GM19395 (cell line): ENCODE measurements at regions not wholly inside any gene's neighbourhood (a gene's known extent, or its start where the extent isn't known, plus 50 kb on each side); places are given as distances from the start of the nearest gene placed in this dataset.

Experiments used
- ATAC-seq: cut with Tn5 transposase; IDR thresholded peaks from one replicate; pipeline ENCODE4 v1.9.1; 2021; ENCODE audit warnings: mild to moderate bottlenecking, moderate library complexity; ENCODE audit not compliant: unreplicated experiment

DNA sequence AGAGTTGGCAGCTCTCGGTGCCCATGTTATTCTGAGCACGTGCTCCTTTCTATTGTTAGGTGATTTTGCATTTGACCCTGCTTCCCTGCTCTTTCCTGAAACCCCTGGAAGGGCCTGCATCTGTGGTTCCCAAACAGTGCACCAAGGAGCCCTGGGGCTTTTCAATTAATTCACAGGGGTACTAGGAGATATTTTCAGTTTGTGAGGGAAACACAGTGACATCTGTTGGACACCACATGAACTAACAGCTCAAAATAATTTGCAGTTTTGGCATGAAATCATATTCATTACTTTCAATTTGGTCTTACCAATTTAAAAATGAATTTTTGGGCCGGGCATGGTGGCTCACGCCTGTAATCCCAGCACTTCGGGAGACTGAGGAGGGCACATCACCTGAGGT lies 156.6 kb downstream of the GATB start:
- ATAC-seq = no peak

DNA sequence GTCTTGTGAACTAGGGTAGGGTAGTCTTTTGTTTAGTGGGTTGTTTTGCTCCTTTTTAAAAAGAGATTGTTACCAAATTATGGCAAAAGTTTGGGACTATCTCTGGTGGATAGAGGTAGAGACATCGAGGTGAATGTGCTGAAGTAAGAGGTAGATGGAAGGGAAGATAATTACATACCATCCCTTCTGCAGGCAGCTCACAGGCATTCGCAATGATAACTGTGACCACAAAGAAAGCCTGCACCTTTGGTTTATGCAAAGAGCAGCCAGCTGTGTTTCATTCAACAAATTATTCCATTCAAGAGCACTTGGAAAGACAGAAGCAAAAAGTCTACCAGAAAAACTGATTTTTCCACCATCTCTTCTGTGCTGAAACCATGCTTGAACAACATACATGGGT lies 155.6 kb downstream of the GATB start:
- ATAC-seq = no peak

DNA sequence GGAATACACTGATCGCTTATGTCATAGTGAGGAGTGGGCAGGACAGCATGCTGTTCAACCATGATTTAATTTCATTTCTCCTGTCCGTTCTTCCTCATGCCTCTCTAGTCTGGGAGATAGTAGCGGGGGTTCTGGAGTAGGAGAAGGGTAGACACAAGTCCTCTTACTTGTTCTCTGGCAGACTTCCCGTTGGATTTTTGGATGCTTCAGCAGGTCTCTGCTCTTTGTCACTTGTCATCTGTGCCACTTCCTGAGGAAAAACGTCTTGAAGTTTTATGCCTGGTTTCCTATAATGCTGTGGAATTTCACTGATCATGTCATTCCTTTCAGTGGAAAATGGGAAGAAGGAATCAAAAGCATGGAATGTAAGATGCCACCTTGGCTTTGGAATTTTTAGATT lies 154.7 kb downstream of the GATB start:
- ATAC-seq = no peak

- no peak for ATAC-seq
Observed at GRCh38 chr4:151610229-151610628, 150.6 kb downstream of the GATB start.

GRCh38 chr4:151611960-151612359 lies 148.8 kb downstream of the GATB start:
- ATAC-seq = no peak

GRCh38 chr4:151613290-151613689 lies 147.5 kb downstream of the GATB start:
- ATAC-seq = no peak

DNA sequence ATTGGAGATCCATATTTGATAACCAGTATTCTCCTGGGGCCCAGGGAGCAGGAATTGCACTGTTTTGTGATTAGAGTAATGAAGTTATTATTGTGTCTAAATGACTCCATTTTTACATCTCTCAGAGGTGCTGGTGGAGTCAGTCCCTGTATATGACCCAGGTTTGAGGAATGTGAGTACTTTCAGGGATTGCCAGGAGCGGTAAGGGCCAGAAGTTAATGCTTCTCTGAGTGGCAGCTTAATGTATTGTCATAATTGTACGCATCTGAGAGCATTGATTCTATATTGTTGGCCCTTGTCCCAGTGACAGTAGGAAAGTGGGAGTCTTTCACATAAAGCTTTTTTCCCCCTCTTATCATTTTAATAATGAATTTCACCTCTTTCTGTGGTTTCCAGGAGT lies 146.2 kb downstream of the GATB start:
- no peak for ATAC-seq

DNA sequence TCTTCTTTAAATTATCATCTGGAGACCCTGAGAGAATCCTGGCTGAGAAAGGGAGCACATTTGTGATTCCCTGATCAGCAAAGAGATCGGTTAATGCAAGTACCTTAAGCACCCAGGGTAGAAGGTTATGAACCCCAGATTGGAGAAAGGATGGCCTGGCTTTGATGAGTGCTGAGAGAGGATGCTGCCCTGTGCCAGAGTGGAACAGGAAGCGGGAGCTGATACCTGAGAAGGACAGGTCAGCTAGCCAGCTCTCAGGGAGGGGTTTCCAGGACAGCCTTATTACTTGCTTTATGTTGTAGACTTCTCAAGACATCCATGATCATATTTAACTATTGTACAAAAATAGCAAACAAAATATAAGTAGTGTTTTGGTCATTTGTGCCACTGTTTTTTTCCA lies 141.9 kb downstream of the GATB start:
- ATAC-seq = no peak

- ATAC-seq = no peak
Observed at GRCh38 chr4:151620066-151620465, 140.7 kb downstream of the GATB start.
